H9 (cell line): ENCODE measurements at regions not wholly inside any gene's neighbourhood (a gene's known extent, or its start where the extent isn't known, plus 50 kb on each side); places are given as distances from the start of the nearest gene placed in this dataset.

Source experiments
- DNase-seq: peaks from one replicate; pipeline ENCODE4 v3.0.0-alpha.2; 2017
- H2AFZ ChIP-seq: one replicate; pipeline ENCODE4 v1.6.1; 2013; ENCODE audit warnings: mild to moderate bottlenecking, low read length, control low read depth, moderate library complexity
- H2AK5ac ChIP-seq: 2 replicates; pipeline ENCODE4 v1.6.1; 2013; ENCODE audit warnings: low read length, control low read depth, mixed read lengths; ENCODE audit not compliant: insufficient read length
- H2BK120ac ChIP-seq: one replicate; pipeline ENCODE4 v1.6.1; 2013; ENCODE audit warnings: low read depth, mild to moderate bottlenecking, low read length, control low read depth, inconsistent platforms; ENCODE audit not compliant: poor library complexity, severe bottlenecking
- H2BK12ac ChIP-seq: 2 replicates; pipeline ENCODE4 v1.6.1; 2013; ENCODE audit warnings: low read length, control low read depth, mixed read lengths, low read depth; ENCODE audit not compliant: insufficient read length
- H2BK15ac ChIP-seq: 2 replicates; pipeline ENCODE4 v1.6.1; 2013; ENCODE audit warnings: low read depth, low read length, control low read depth
- H2BK20ac ChIP-seq: one replicate; pipeline ENCODE4 v1.6.1; 2013; ENCODE audit warnings: low read depth, mild to moderate bottlenecking, low read length, control low read depth, inconsistent platforms; ENCODE audit not compliant: poor library complexity, severe bottlenecking
- H2BK5ac ChIP-seq: 2 replicates; pipeline ENCODE4 v1.6.1; 2013; ENCODE audit warnings: low read length, control low read depth, mixed read lengths; ENCODE audit not compliant: insufficient read length
- H3K14ac ChIP-seq: 2 replicates; pipeline ENCODE4 v1.6.1; 2013; ENCODE audit warnings: low read length, control low read depth; ENCODE audit not compliant: insufficient read depth
- H3K18ac ChIP-seq: 2 replicates; pipeline ENCODE4 v1.6.1; 2013; ENCODE audit warnings: low read depth, mild to moderate bottlenecking, mixed read lengths, low read length, control low read depth; ENCODE audit not compliant: insufficient read length
- H3K23ac ChIP-seq: 2 replicates; pipeline ENCODE4 v1.6.1; 2013; ENCODE audit warnings: low read length, control low read depth, mixed read lengths, low read depth; ENCODE audit not compliant: insufficient read length
- H3K23me2 ChIP-seq: 2 replicates; pipeline ENCODE4 v1.6.1; 2013; ENCODE audit warnings: low read depth, mild to moderate bottlenecking, mixed read lengths, low read length, control low read depth; ENCODE audit not compliant: insufficient read length, poor library complexity, severe bottlenecking
- H3K27ac ChIP-seq: 2 replicates; pipeline ENCODE4 v1.5.1; 2013; ENCODE audit warnings: low read length, control low read depth, mixed read lengths, low read depth; ENCODE audit not compliant: insufficient read length
- H3K27me3 ChIP-seq: 2 replicates; pipeline ENCODE4 v1.6.1; 2013; ENCODE audit warnings: low read length, control low read depth, inconsistent platforms; ENCODE audit not compliant: insufficient read depth
- H3K4ac ChIP-seq: 2 replicates; pipeline ENCODE4 v1.6.1; 2013; ENCODE audit warnings: low read depth, mild to moderate bottlenecking, control low read depth, inconsistent platforms, low read length, moderate library complexity
- H3K4me1 ChIP-seq: 2 replicates; pipeline ENCODE4 v1.6.1; 2013; ENCODE audit warnings: low read length, control low read depth, inconsistent platforms; ENCODE audit not compliant: insufficient read depth
- H3K4me2 ChIP-seq: 2 replicates; pipeline ENCODE4 v1.6.1; 2013; ENCODE audit warnings: low read length, control low read depth, mixed read lengths; ENCODE audit not compliant: insufficient read length, insufficient read depth
- H3K56ac ChIP-seq: 2 replicates; pipeline ENCODE4 v1.6.1; 2013; ENCODE audit warnings: low read depth, mild to moderate bottlenecking, mixed read lengths, low read length, control low read depth; ENCODE audit not compliant: insufficient read length
- H3K79me1 ChIP-seq: 2 replicates; pipeline ENCODE4 v1.6.1; 2013; ENCODE audit warnings: low read depth, mild to moderate bottlenecking, moderate library complexity, low read length, control low read depth, inconsistent platforms; ENCODE audit not compliant: insufficient read depth, poor library complexity, severe bottlenecking
- H3K79me2 ChIP-seq: 2 replicates; pipeline ENCODE4 v1.6.1; 2013; ENCODE audit warnings: low read length, control low read depth, inconsistent platforms; ENCODE audit not compliant: insufficient read depth
- H3K9ac ChIP-seq: 2 replicates; pipeline ENCODE4 v1.6.1; 2013; ENCODE audit warnings: low read length, control low read depth, mixed read lengths; ENCODE audit not compliant: insufficient read length; ENCODE audit errors: extremely low read depth
- H3K9me3 ChIP-seq: one replicate; pipeline ENCODE4 v1.6.1; 2013; ENCODE audit warnings: low read depth, low read length, inconsistent platforms; ENCODE audit not compliant: control insufficient read depth
- H3T11ph ChIP-seq: one replicate; pipeline ENCODE4 v1.6.1; 2013; ENCODE audit warnings: mild to moderate bottlenecking, low read length, control low read depth, inconsistent platforms
- H4K20me1 ChIP-seq: one replicate; pipeline ENCODE4 v1.6.1; 2013; ENCODE audit not compliant: control insufficient read depth, insufficient read length, insufficient read depth
- H4K5ac ChIP-seq: 2 replicates; pipeline ENCODE4 v1.6.1; 2013; ENCODE audit warnings: low read depth, mild to moderate bottlenecking, mixed read lengths, low read length, control low read depth; ENCODE audit not compliant: insufficient read length
- H4K8ac ChIP-seq: replicated peaks from 2 replicates; pipeline ENCODE4 v1.6.1; 2013; ENCODE audit warnings: low read length, control low read depth, mixed read lengths, low read depth; ENCODE audit not compliant: insufficient read length
- H4K91ac ChIP-seq: 2 replicates; pipeline ENCODE4 v1.6.1; 2013; ENCODE audit warnings: low read depth, mild to moderate bottlenecking, moderate library complexity, mixed read lengths, low read length, control low read depth; ENCODE audit not compliant: insufficient read length
- H3K27ac Mint-ChIP-seq, 3 experiments: 2 replicates in 2 of 3; 3 replicates in 1 of 3; pipeline ENCODE4 v1.8.0; 2020 to 2021; ENCODE audit warnings: mixed read lengths in 3 of 3, mild to moderate bottlenecking in 1 of 3, moderate library complexity in 1 of 3
- H3K27me3 Mint-ChIP-seq: 2 replicates; pipeline ENCODE4 v1.8.0; 2021; ENCODE audit warnings: low read depth, mild to moderate bottlenecking, moderate library complexity, mixed read lengths
- H3K36me3 Mint-ChIP-seq, 3 experiments: 2 replicates in 2 of 3; 3 replicates in 1 of 3; pipeline ENCODE4 v1.8.0; 2020 to 2021; ENCODE audit warnings: low read depth in 3 of 3, mixed read lengths in 3 of 3; ENCODE audit not compliant: insufficient read depth in 1 of 3
- H3K4me1 Mint-ChIP-seq, 2 experiments: 2 replicates each; pipeline ENCODE4 v1.8.0; 2020; ENCODE audit warnings: mixed read lengths in 2 of 2
- H3K4me3 Mint-ChIP-seq, 2 experiments: 2 replicates in 1 of 2; 3 replicates in 1 of 2; pipeline ENCODE4 v1.8.0; 2020 to 2021; ENCODE audit warnings: mild to moderate bottlenecking in 2 of 2, mixed read lengths in 2 of 2, moderate library complexity in 1 of 2
- H3K9me3 Mint-ChIP-seq, 2 experiments: 2 replicates in 1 of 2; 3 replicates in 1 of 2; pipeline ENCODE4 v1.8.0; 2020; ENCODE audit warnings: mild to moderate bottlenecking in 2 of 2, mixed read lengths in 2 of 2, moderate library complexity in 1 of 2
- CTCF ChIP-seq: fragments of 200-600 bp; sonication (generic); conservative IDR thresholded peaks from 3 replicates; pipeline ENCODE4 v1.8.0; 2021; ENCODE audit warnings: antibody characterized with exemption, mild to moderate bottlenecking
- WGBS: extraction: QIAGEN DNeasy Blood & Tissue Kit; methylation state at CpG from one replicate; pipeline ENCODE4 v1.1.7; 2013; ENCODE audit warnings: missing lambda C conversion rate, low lambda C conversion rate, mixed read lengths; ENCODE audit not compliant: insufficient read length; ENCODE audit errors: extremely low coverage; 5-methylcytosine and 5-hydroxymethylcytosine counted together

GRCh38 chr22:34951212-34951611 is 114.7 kb upstream of the ISX start:
- Histone ChIP-seq H2BK15ac (no peak overlapping the region), H3K23ac (no peak overlapping the region), H2AK5ac (no peak overlapping the region), H3K23me2 (no peaks in the 10 kb centered on the region), H3K4me2 (no peak overlapping the region), H2BK5ac (no peak overlapping the region), H3K4me1 (peaks cover 5% of the 10 kb centered on the region), H3K27me3 (no peaks in the 10 kb centered on the region), H4K20me1 (no peaks in the 10 kb centered on the region), H3K9ac (no peak overlapping the region), H2AFZ (no peak overlapping the region), H3K4ac (no peak overlapping the region), H2BK12ac (no peak overlapping the region), H3K18ac (no peak overlapping the region), H3K14ac (no peak overlapping the region), H3K27ac (no peak overlapping the region), H2BK20ac (no peak overlapping the region), H2BK120ac (no peak overlapping the region), H3K9me3 (no peaks in the 10 kb centered on the region), H3K56ac (no peak overlapping the region), H4K8ac (no peak overlapping the region), H4K5ac (no peak overlapping the region), H3T11ph (no peak overlapping the region), H3K79me1 (no peaks in the 10 kb centered on the region), H4K91ac (no peak overlapping the region), H3K79me2 (no peaks in the 10 kb centered on the region)
- Mint-ChIP-seq H3K4me1 (peaks cover 12 to 14% of the 10 kb centered on the region in 2 experiments), H3K9me3 (no peaks in the 10 kb centered on the region), H3K27ac (no peak overlapping the region), H3K4me3 (no peak overlapping the region), H3K36me3 (no peaks in the 10 kb centered on the region), H3K27me3 (peaks cover 3% of the 10 kb centered on the region)
- TF ChIP-seq CTCF: peak; percentile 37; the same call in 2 of the 3 replicates
- WGBS: no CpG with 5 or more reads among the region's 3 CpGs
- no peak for DNase-seq
